GM23248 (cell line): ENCODE measurements at regions not wholly inside any gene's neighbourhood (a gene's known extent, or its start where the extent isn't known, plus 50 kb on each side); places are given as distances from the start of the nearest gene placed in this dataset.
A peak's percentile ranks its signal among the peaks of the same experiment; 100 is the strongest.

Source experiments
- DNase-seq: peaks from one replicate; pipeline ENCODE4 v3.0.0-alpha.2; 2015
- H2AFZ ChIP-seq: fragments of 200-600 bp; sonication (generic); 2 replicates; pipeline ENCODE4 v1.6.1; 2016; ENCODE audit warnings: antibody characterized with exemption
- H3F3A ChIP-seq: fragments of 200-600 bp; sonication (generic); 2 replicates; pipeline ENCODE4 v1.6.1; 2016; ENCODE audit warnings: mild to moderate bottlenecking, antibody characterized with exemption, mixed run types; ENCODE audit not compliant: insufficient read depth
- H3K27ac ChIP-seq: fragments of 200-600 bp; sonication (generic); 2 replicates; pipeline ENCODE4 v1.5.1; 2016; ENCODE audit warnings: mild to moderate bottlenecking
- H3K27me3 ChIP-seq: fragments of 200-600 bp; sonication (generic); replicated peaks from 2 replicates; pipeline ENCODE4 v1.6.1; 2016; ENCODE audit warnings: mild to moderate bottlenecking; ENCODE audit not compliant: insufficient read depth
- H3K36me3 ChIP-seq: fragments of 200-600 bp; sonication (generic); 2 replicates; pipeline ENCODE4 v1.6.1; 2016; ENCODE audit warnings: low read depth, mild to moderate bottlenecking
- H3K4me1 ChIP-seq: fragments of 200-600 bp; sonication (generic); 2 replicates; pipeline ENCODE4 v1.6.1; 2016; ENCODE audit warnings: mild to moderate bottlenecking; ENCODE audit not compliant: insufficient read depth
- H3K4me2 ChIP-seq: fragments of 200-600 bp; sonication (generic); one replicate; pipeline ENCODE4 v1.6.1; 2016; ENCODE audit warnings: mild to moderate bottlenecking; ENCODE audit not compliant: unreplicated experiment
- H3K4me3 ChIP-seq: fragments of 200-600 bp; sonication (generic); 2 replicates; pipeline ENCODE4 v1.5.1; 2016; ENCODE audit warnings: mild to moderate bottlenecking
- H3K79me2 ChIP-seq: fragments of 200-600 bp; sonication (generic); 2 replicates; pipeline ENCODE4 v1.6.1; 2016; ENCODE audit warnings: mild to moderate bottlenecking; ENCODE audit not compliant: insufficient read depth
- H3K9ac ChIP-seq: fragments of 200-600 bp; sonication (generic); 2 replicates; pipeline ENCODE4 v1.6.1; 2016; ENCODE audit warnings: mild to moderate bottlenecking
- H3K9me2 ChIP-seq: fragments of 200-600 bp; sonication (generic); 2 replicates; pipeline ENCODE4 v1.6.1; 2016; ENCODE audit warnings: mixed run types, mild to moderate bottlenecking, moderate library complexity; ENCODE audit not compliant: insufficient read depth
- H3K9me3 ChIP-seq: fragments of 200-600 bp; sonication (generic); one replicate; pipeline ENCODE4 v1.6.1; 2017; ENCODE audit warnings: low read depth
- H4K20me1 ChIP-seq: fragments of 200-600 bp; sonication (generic); 2 replicates; pipeline ENCODE4 v1.6.0; 2016; ENCODE audit not compliant: insufficient read depth
- EZH2 ChIP-seq: fragments of 200-600 bp; sonication (generic); IDR thresholded peaks from 2 replicates; pipeline ENCODE4 v1.6.1; 2018; ENCODE audit warnings: antibody characterized with exemption, mild to moderate bottlenecking; ENCODE audit not compliant: insufficient read depth, poor library complexity, severe bottlenecking
- EZH2phosphoT487 ChIP-seq: fragments of 200-600 bp; sonication (generic); IDR thresholded peaks from 2 replicates; pipeline ENCODE4 v1.6.1; 2018; ENCODE audit warnings: antibody characterized with exemption, moderate library complexity, mild to moderate bottlenecking, low read depth; ENCODE audit not compliant: insufficient read depth
- WGBS, 2 experiments: methylation state at CpG; one replicate each; pipeline ENCODE4 v1.1.6; 2015 to 2017; ENCODE audit warnings: low lambda C conversion rate in 2 of 2, low coverage in 1 of 2; ENCODE audit errors: missing lambda C conversion rate in 2 of 2; 5-methylcytosine and 5-hydroxymethylcytosine counted together
- in situ Hi-C: fragments of 300-500 bp; cut with MboI; formaldehyde crosslinking; loops from 2 replicates; pipeline ENCODE4 v1.15.0; 2020

DNA sequence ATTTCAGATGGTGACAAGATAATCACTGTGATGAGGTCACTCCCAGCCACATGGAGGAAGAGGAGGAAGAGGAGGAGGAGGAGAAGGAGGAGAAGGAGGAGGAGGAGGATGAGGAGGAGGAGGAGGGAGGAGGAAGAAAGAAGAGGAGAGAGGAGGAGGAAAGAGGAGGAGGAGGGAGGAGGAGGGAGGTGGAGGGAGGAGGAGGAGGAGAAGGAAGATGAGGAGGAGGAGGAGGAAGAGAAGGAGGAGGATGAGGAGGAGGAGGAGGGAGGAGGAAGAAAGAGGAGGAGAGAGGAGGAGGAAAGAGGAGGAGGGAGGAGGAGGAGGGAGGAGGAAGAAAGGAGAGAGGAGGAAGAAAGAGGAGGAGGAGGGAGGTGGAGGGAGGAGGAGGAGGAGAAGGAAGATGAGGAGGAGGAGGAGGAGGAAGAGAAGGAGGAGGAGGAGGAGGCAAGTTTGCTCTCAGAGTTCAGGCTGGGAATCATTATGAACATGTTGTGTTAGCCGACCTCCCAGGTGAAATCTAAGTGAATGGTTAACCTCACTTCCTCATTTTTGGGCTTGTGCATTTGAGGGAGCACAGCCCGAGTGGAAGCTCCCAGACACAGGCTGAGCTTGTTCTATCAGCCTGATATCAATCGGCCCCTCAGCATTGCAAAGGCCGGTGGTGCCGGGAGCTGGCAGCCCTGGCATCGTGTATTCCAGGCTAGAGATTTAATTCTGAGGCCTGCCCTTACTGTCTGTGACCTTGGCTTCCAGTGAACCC is 236.2 kb upstream of the PITRM1 start:
- no peak overlapping the region for H2AFZ ChIP-seq
- no peak overlapping the region for H3K4me2 ChIP-seq
- no peak for DNase-seq
- H4K20me1 ChIP-seq, result no peaks in the 10 kb centered on the region
- no peaks in the 10 kb centered on the region for H3K27me3 ChIP-seq
- no peaks in the 10 kb centered on the region for H3K4me1 ChIP-seq
- no peaks in the 10 kb centered on the region for H3K36me3 ChIP-seq
- no peak overlapping the region for H3K9ac ChIP-seq
- H3K9me2 ChIP-seq, result no peaks in the 10 kb centered on the region
- no peaks in the 10 kb centered on the region for H3K79me2 ChIP-seq
- TF ChIP-seq EZH2phosphoT487 (no peak), EZH2 (no peak)
- no peaks in the 10 kb centered on the region for H3F3A ChIP-seq
- no peaks in the 10 kb centered on the region for H3K9me3 ChIP-seq
- H3K4me3 ChIP-seq, result no peak overlapping the region
- no peak overlapping the region for H3K27ac ChIP-seq
- in situ Hi-C loops, result no loop called here
- WGBS, 2 experiments, result 86 to 92% methylated on average over 6 of the region's 6 CpGs

DNA sequence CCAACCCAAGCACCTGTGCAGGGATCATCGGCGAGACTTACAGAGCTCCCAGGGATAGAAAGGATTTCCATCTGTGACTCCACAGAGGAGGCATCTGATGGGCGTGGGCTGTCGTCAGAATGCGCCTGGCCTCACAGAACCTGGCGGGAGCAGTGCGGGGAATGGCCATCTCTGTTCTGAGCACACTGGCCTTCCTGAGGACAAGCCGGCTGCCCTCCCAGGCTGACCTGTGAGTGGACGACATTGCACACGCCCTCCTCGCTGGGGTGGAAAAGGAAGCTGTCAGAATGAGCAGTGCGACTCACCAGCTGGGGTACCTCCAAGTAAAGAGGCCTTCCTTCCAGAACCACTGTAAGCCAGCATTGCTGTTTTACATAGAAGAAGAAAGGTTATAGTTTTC is 234.6 kb upstream of the PITRM1 start:
- Histone ChIP-seq H3K9me2 (no peaks in the 10 kb centered on the region), H3F3A (no peaks in the 10 kb centered on the region), H3K9me3 (no peaks in the 10 kb centered on the region), H3K27me3 (no peaks in the 10 kb centered on the region), H3K27ac (no peak overlapping the region), H3K4me3 (no peak overlapping the region), H3K9ac (no peak overlapping the region), H4K20me1 (no peaks in the 10 kb centered on the region), H2AFZ (no peak overlapping the region), H3K4me1 (no peaks in the 10 kb centered on the region), H3K4me2 (no peak overlapping the region), H3K79me2 (no peaks in the 10 kb centered on the region), H3K36me3 (no peaks in the 10 kb centered on the region)
- peak; percentile 43 for DNase-seq
- WGBS, 2 experiments, result 88 to 91% methylated on average over 12 of the region's 12 CpGs
- in situ Hi-C loops, result no loop called here
- TF ChIP-seq EZH2phosphoT487 (no peak), EZH2 (no peak)

- H3K36me3 ChIP-seq, result no peaks in the 10 kb centered on the region
- no peaks in the 10 kb centered on the region for H3F3A ChIP-seq
- TF ChIP-seq EZH2phosphoT487, result no peak
- no peak for TF ChIP-seq EZH2
- H3K9me3 ChIP-seq, result no peaks in the 10 kb centered on the region
- H2AFZ ChIP-seq, result no peak overlapping the region
- H3K4me3 ChIP-seq, result no peak overlapping the region
- DNase-seq, result no peak
- H3K4me2 ChIP-seq, result no peak overlapping the region
- no peaks in the 10 kb centered on the region for H3K27me3 ChIP-seq
- H3K9me2 ChIP-seq, result no peaks in the 10 kb centered on the region
- WGBS, 2 experiments, result 56 to 57% methylated on average over 16 of the region's 16 CpGs
- H4K20me1 ChIP-seq, result no peaks in the 10 kb centered on the region
- in situ Hi-C loops, result no loop called here
- H3K9ac ChIP-seq, result no peak overlapping the region
- no peak overlapping the region for H3K27ac ChIP-seq
- no peaks in the 10 kb centered on the region for H3K79me2 ChIP-seq
- H3K4me1 ChIP-seq, result no peaks in the 10 kb centered on the region
These were observed 234.0 kb upstream of the PITRM1 start for GRCh38 chr10:3406556-3406955.

- no peak overlapping the region for H3K4me2 ChIP-seq
- no peaks in the 10 kb centered on the region for H3K9me2 ChIP-seq
- DNase-seq, result no peak
- in situ Hi-C loops, result no loop called here
- no peak for TF ChIP-seq EZH2phosphoT487
- TF ChIP-seq EZH2, result no peak
- H3K27me3 ChIP-seq, result no peaks in the 10 kb centered on the region
- H3K4me3 ChIP-seq, result no peak overlapping the region
- no peak overlapping the region for H3K27ac ChIP-seq
- H3K79me2 ChIP-seq, result no peaks in the 10 kb centered on the region
- H2AFZ ChIP-seq, result no peak overlapping the region
- H3K4me1 ChIP-seq, result no peaks in the 10 kb centered on the region
- H3K9ac ChIP-seq, result no peak overlapping the region
- no peaks in the 10 kb centered on the region for H3K9me3 ChIP-seq
- 91% methylated on average over 15 of the region's 15 CpGs for whole genome bisulfite sequencing, 2 experiments
- no peaks in the 10 kb centered on the region for H3K36me3 ChIP-seq
- H3F3A ChIP-seq, result no peaks in the 10 kb centered on the region
- H4K20me1 ChIP-seq, result no peaks in the 10 kb centered on the region
These were observed 231.8 kb upstream of the PITRM1 start for GRCh38 chr10:3404381-3404780.
